ENCODE measurements at regions not wholly inside any gene's neighbourhood (a gene's known extent, or its start where the extent isn't known, plus 50 kb on each side); places are given as distances from the start of the nearest gene placed in this dataset.

- TF ChIP-seq CTCF (IDR thresholded peaks at IDR 0.05) (no peak), POLR2A (IDR thresholded peaks at IDR 0.05) (no peak)
Measured at GRCh38 chr2:239512054-239512453, 111.2 kb upstream of the HDAC4 start.
